T47D (cell line): ENCODE measurements at regions not wholly inside any gene's neighbourhood (a gene's known extent, or its start where the extent isn't known, plus 50 kb on each side); places are given as distances from the start of the nearest gene placed in this dataset.
A peak's percentile ranks its signal among the peaks of the same experiment; 100 is the strongest.
"Not testable (repeated sequence)": the region's sequence is repeated elsewhere in the genome, so short reads cannot be mapped to it uniquely, and the experiment has no call there.

ENCODE experiments used
- DNase-seq, 2 experiments: peaks; one replicate each; pipeline versions ENCODE4 v3.0.0 to v3.0.0-alpha.2; 2011 to 2012; ENCODE audit warnings: low read depth in 1 of 2, low spot score in 1 of 2
- JUND ChIP-seq: IDR thresholded peaks from 2 replicates; pipeline ENCODE4 v1.6.1; 2012; ENCODE audit warnings: low read depth
- in situ Hi-C: cut with HindIII; loops from 2 replicates; pipeline ENCODE4 v1.10.0; 2016; ENCODE audit warnings: low sequenced_read_pairs, low pct_unique_long_range_greater_than_20kb

DNA sequence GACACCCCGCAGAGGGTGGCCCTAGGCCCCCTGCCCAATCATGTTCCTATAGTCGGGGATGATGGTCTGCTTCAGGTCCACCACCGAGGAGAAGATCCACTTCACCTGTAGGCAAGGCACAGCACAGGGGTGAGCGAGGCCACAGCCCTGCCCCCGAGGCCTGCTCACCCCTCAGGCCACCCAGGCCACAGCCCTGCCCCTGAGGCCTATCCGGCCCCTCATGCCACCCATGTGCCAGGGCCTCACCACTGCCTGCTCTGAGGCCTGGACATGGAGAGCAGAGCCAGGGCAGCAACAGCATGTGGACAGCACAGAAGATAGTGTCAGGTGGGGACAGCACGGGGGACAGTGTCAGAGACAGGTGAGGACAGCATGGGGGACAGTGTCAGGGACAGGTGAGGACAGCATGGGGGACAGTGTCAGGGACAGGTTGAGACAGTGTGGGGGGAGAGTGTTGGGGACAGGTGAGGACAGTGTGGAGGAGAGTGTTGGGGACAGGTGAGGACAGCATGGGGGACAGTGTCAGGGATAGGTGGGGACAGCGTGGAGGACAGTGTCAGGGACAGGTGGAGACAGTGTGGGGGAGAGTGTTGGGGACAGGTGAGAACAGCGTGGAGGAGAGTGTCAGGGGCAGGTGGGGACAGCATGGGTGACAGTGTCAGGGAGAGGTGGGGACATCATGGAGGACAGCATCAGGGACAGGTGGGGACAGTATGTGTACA, 239.7 kb downstream of the TMEM121 start:
- in situ Hi-C loops: no loop called here
- no peak for TF ChIP-seq JUND
- no peak for DNase-seq

DNA sequence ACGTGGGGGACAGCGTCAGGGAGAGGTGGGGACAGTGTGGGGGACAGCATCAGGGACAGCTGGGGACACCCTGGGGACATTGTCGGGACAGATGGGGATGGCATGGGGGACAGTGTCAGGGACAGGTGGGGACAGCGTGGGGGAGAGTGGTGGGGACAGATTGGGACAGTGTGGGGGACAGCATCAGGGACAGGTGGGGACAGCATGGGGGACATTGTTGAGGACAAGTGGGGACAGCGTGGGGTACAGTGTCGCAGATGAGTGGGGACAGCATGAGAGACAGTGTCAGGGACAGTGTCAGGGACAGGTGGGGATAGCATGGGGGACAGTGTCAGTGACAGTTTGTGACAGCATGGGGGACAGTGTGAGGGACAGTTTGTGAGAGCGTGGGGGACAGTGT, 240.9 kb downstream of the TMEM121 start:
- in situ Hi-C loops: no loop called here

DNA sequence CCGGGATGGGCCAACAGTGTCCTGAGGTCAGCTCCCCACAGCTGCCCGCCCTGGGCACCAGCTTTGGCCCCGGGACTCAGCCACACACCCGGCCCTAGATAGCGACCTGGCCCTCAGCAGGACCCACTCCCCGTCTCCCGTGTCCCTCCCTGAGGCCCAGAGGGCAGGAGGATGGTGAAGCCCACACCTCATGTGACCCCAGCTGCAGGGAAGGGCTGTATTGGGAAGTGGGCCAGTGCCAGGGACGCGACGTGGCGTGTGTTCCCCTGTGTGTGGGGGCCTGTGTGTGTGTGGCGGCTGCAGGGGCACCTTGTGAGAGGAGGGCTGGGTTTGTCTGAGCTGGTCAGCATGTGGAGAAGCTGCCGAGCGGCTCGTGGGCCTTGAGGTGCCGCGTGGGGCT, 241.7 kb downstream of the TMEM121 start:
- DNase-seq, in situ Hi-C loops: not testable (repeated sequence)

More for the DNA sequence above, 240.9 kb downstream of the TMEM121 start:
- TF ChIP-seq JUND: no peak
- DNase-seq: no peak

DNA sequence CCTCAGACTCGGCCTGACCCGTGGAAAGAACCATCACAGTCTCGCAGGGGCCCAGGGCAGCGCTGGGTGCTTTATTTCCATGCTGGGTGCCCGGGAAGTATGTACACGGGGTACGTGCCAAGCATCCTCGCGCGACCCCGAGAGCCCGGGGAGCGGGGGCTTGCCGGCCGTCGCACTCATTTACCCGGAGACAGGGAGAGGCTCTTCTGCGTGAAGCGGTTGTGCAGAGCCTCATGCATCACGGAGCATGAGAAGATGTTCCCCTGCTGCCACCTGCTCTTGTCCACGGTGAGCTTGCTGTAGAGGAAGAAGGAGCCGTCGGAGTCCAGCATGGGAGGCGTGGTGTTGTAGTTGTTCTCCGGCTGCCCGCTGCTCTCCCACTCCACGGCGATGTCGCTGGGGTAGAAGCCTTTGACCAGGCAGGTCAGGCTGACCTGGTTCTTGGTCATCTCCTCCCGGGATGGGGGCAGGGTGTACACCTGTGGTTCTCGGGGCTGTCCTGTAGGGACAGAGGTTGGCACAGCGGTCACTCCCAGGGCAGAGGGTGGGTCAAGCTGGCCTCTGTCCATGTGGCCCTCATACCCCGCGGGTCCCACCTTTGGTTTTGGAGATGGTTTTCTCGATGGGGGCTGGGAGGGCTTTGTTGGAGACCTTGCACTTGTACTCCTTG, 242.8 kb downstream of the TMEM121 start:
- in situ Hi-C loops, DNase-seq: not testable (repeated sequence)

DNA sequence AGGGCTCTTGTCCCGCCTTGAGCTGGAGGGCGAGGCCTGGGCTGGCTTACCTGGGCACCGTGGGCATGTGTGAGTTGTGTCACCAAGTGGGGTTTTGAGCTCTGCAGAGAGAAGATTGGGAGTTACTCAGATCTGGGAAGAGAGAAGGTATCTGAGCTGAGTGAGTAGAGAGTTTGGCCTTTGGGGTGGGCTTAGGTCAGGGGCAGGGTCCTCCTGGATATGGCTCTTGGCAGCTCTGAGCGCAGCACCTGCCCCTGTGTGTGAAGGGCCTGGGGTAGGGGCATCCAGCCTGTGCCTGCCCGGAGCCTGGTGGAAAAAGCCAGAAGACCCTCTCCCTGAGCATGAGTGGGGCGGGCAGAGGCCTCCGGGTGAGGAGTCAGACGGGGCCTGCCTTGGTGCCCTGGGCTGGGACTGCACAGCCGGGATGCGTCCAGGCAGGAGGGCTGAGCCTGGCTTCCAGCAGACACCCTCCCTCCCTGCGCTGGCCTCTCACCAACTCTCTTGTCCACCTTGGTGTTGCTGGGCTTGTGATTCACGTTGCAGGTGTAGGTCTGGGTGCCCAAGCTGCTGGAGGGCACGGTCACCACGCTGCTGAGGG, 244.3 kb downstream of the TMEM121 start:
- in situ Hi-C loops, DNase-seq: not testable (repeated sequence)

DNA sequence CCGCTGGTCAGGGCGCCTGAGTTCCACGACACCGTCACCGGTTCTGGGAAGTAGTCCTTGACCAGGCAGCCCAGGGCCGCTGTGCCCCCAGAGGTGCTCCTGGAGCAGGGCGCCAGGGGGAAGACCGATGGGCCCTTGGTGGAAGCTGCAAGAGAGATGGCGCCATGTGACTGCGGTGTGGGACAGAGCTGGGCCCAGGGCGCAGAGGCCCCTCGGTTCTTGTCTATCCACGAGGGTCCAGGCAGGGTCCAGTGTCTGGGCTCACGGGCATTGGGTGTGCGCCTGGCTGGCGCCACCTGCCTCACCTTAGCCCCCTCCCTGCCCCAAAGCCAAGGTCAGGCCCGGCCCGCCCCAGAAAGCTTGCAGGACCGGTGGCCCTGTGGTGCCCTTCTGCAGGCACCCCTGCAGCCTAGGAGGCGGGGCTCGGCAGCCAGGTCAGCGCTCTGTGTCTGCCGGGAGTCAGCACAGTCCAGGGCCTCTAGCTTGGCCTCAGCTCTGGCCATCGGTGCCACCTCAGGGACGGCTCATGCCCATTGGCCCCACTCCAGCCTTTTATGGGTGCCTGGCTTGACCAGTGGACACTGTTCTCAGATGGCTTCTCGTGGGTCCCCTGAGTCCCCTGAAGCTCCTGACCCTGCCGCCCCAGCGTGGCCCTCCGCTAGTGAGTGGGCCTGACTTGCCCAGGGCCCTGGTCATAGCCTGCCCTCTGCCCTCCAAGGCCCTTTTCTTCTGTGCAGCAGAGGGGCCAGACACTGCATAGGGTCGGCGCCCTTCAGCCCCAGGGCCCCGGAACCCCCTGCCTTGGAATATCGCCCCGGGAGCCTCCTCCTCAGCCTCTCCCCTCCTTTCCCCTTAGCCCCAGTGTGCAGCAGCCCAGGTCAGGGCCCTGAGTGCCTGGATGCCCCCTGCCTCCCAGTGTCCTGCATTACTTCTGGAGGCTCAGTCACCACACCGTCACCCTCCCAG, 245.2 kb downstream of the TMEM121 start:
- in situ Hi-C loops, DNase-seq: not testable (repeated sequence)

DNA sequence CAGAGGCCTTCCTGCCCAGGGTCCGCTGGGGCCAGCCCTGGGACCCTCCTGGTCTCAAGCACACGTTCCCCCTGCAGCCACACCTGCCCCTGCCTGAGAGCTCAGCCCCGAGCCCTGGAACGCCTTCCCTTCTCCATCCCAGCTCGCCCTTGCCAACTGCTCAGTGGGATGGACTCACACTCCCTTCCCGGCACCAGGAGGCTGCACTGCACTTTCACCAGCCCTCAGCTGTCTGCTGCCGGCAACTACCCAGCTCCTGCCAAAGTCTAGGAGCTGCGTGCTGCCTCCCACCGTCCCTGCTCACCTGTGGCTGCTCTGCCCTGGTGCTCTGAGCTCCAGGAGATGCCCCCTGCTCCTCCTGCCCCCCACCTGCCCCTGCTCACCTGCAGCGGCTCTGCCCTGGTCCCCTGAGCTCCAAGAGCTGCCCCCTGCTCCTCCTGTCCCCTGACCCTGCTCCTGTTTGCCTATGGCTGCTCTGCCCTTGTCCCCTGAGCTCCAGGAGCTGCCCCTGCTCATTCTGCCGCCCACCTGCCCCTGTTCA, 246.4 kb downstream of the TMEM121 start:
- DNase-seq, in situ Hi-C loops: not testable (repeated sequence)

DNA sequence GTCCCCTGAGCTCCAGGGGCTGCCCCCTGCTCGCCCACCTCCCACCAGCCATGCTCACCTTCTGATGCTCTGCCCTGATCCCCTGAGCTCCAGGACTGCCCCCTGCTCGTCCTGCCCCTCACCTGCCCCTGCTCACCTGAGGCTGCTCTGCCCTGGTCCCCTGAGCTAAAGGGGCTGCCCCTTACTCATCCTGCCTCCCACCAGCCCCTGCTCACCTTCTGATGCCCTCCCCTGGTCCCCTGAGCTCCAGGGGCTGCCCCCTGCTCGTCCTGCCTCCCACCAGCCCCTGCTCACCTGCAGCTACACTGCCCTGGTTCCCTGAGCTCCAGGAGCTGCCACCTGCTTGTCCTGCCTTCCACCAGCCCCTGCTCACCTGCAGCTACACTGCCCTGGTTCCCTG, 247.2 kb downstream of the TMEM121 start:
- DNase-seq: no peak
- TF ChIP-seq JUND: no peak
- in situ Hi-C loops: no loop called here

DNA sequence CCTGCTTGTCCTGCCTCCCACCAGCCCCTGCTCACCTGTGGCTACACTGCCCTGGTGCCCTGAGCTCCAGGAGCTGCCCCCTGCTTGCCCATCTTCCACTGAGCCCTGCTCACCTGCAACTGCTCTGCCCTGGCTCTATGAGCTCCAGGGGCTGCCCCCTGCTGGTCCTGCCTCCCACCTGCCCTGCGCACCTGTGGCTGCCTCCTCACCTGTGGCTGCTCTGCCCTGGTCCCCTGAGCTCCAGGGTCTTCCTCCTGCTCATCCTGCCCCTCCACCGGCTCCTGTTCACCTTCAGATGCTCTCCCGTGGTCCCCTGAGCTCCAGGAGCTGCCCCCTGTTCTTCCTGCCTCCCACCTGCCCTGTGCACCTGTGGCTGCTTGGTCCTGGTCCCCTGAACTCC, 247.6 kb downstream of the TMEM121 start:
- in situ Hi-C loops: no loop called here
- DNase-seq: no peak
- no peak for TF ChIP-seq JUND

DNA sequence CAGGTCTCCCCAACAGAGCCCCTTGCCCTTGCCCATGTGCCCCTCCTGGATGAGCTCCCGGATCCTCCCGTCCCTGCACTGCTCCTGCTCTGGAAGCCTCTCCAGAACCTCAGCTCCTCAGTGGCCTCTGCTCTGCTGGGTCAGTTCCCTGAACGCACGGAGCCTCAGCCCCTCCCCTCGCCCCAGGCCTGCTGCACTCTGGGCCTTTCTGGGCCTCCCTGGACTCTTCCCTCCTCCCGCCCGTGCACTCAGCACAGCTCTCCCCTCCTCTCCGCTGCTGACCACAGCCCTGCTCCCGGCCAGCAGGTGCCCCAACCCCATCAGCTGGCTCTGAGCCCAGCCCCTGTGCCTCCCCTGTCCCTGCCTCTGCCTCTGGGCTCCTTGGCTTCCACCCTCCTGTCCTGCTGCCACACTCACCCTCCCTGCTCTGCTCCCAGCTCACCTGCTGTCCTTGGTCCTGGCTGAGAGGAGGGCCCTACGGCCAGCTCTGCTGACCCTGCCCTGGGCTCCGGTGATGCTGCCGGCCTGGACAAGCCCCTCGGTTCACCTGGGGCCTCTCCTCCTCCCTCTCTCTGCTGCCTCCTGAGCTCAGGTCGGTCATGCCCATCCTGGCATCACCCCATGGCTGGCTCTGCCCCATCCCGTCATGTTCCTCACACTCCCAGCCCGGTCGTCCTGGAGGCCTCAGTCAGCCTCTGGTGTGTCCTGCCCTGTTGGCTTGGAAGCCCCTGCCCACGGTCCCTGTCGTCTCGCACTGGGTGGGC, 248.4 kb downstream of the TMEM121 start:
- DNase-seq: peak in 1 of 2 experiments; percentile 41
- in situ Hi-C loops: not testable (repeated sequence)

DNA sequence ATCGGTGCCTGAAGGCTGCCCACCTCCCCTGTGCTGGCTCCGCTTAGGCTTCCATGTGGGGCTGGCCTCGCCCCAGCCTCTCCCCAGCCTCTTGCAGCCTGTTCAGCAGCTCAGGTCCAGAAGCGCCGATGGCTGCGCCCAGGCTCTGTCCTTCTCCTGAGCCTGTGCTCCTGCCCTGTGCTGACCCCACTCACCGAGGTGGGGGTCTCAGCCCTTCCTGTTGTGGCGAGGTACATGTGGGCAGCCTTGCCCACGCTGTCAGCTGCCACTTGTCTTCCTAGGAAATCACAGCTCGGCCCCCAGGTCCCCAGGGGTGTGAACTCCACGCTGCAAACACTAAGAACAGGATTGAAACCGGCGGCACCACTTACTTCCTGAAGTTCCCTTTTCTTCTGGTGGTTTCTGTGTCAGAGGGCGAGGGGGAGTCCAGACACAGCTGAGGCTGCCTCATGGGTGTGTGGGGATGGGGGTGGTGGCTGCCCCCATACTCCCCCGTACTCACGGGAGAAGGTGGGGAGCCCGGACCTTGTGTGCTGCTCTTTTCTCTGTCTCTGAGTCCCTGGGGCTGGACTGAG, 249.1 kb downstream of the TMEM121 start:
- in situ Hi-C loops: not testable (repeated sequence)

DNA sequence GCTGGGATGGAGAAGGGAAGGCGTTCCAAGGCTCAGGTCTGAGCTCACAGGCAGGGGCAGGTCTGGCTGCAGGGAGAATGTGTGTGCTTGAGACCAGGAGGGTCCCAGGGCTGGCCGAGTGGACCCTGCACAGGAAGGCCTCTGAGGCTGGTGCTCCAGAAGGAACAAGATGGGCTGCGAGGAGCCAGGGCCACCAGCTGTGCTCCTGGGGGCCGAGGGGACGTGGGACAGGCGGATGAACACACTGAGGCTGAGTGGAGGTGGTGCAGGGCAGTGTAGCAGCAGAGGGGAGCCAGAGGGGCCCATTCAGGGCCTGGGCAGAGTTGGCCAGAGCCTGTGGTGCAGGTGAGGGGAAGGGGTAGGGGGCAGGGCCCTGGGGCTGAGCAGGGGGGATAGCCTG, 249.7 kb downstream of the TMEM121 start:
- in situ Hi-C loops, DNase-seq: not testable (repeated sequence)

More for the DNA sequence above, 249.1 kb downstream of the TMEM121 start:
- not testable (repeated sequence) for DNase-seq
